Liver (tissue), 7 donors: ENCODE measurements at regions not wholly inside any gene's neighbourhood (a gene's known extent, or its start where the extent isn't known, plus 50 kb on each side); places are given as distances from the start of the nearest gene placed in this dataset.
"Not testable (repeated sequence)": the region's sequence is repeated elsewhere in the genome, so short reads cannot be mapped to it uniquely, and the experiment has no call there.

ENCODE experiments used
- DNase-seq: peaks from one replicate; pipeline ENCODE4 v3.0.0-alpha.2; 2017; ENCODE audit warnings: low spot score
- H3K27ac ChIP-seq, 2 donors: one replicate each; pipeline ENCODE4 v1.7.0; 2013; ENCODE audit warnings: inconsistent platforms in 2 of 2, low read length in 2 of 2, control low read depth in 1 of 2, low read depth in 1 of 2, mild to moderate bottlenecking in 1 of 2
- H3K27me3 ChIP-seq, 4 donors: one replicate each; pipeline versions ENCODE4 v1.6.1 to v1.7.0; 2013; ENCODE audit warnings: low read length in 3 of 4, inconsistent platforms in 1 of 4, mild to moderate bottlenecking in 1 of 4, moderate library complexity in 1 of 4; ENCODE audit not compliant: control insufficient read depth in 4 of 4, insufficient read depth in 4 of 4
- H3K36me3 ChIP-seq, 4 donors: one replicate each; pipeline versions ENCODE4 v1.6.1 to v1.7.0; 2013; ENCODE audit warnings: low read length in 3 of 4, mild to moderate bottlenecking in 3 of 4, low read depth in 1 of 4, moderate library complexity in 1 of 4; ENCODE audit not compliant: control insufficient read depth in 4 of 4, insufficient read depth in 3 of 4
- H3K4me1 ChIP-seq, 4 donors: one replicate each; pipeline versions ENCODE4 v1.6.1 to v1.7.0; 2013; ENCODE audit warnings: low read length in 3 of 4, mild to moderate bottlenecking in 3 of 4, moderate library complexity in 1 of 4; ENCODE audit not compliant: control insufficient read depth in 4 of 4, insufficient read depth in 4 of 4
- H3K4me3 ChIP-seq, 3 donors: one replicate each; pipeline versions ENCODE4 v1.6.1 to v1.7.0; 2013; ENCODE audit warnings: low read length in 3 of 3, control low read depth in 1 of 3, low read depth in 1 of 3, mild to moderate bottlenecking in 1 of 3
- H3K9ac ChIP-seq, 2 donors: one replicate each; pipeline ENCODE4 v1.7.0; 2013; ENCODE audit warnings: low read length in 2 of 2, mild to moderate bottlenecking in 2 of 2, moderate library complexity in 2 of 2, control low read depth in 1 of 2, low read depth in 1 of 2
- H3K9me3 ChIP-seq, 4 donors: one replicate each; pipeline versions ENCODE4 v1.6.1 to v1.7.0; 2013; ENCODE audit warnings: low read length in 3 of 4; ENCODE audit not compliant: control insufficient read depth in 4 of 4
- ATF3 ChIP-seq: IDR thresholded peaks from 2 replicates; pipeline ENCODE4 v1.6.1; 2016; ENCODE audit warnings: antibody characterized with exemption
- EGR1 ChIP-seq, 2 donors: IDR thresholded peaks; 2 replicates each; pipeline ENCODE4 v1.6.1; 2016 to 2018; ENCODE audit warnings: antibody characterized with exemption in 2 of 2, low read depth in 2 of 2
- HNF4A ChIP-seq, 2 donors: conservative IDR thresholded peaks; 2 replicates each; pipeline ENCODE4 v1.6.1; 2016; ENCODE audit warnings: antibody characterized with exemption in 2 of 2, mild to moderate bottlenecking in 2 of 2
- HNF4G ChIP-seq: IDR thresholded peaks from 2 replicates; pipeline ENCODE4 v1.6.1; 2016; ENCODE audit warnings: antibody characterized with exemption
- JUND ChIP-seq, 2 donors: IDR thresholded peaks; 2 replicates each; pipeline ENCODE4 v1.6.1; 2016; ENCODE audit warnings: antibody characterized with exemption in 2 of 2
- MAX ChIP-seq: IDR thresholded peaks from 2 replicates; pipeline ENCODE4 v1.6.1; 2016; ENCODE audit warnings: antibody characterized with exemption
- NR2F2 ChIP-seq: IDR thresholded peaks from 2 replicates; pipeline ENCODE4 v1.6.1; 2016; ENCODE audit warnings: antibody characterized with exemption
- RAD21 ChIP-seq, 2 donors: IDR thresholded peaks; 2 replicates each; pipeline ENCODE4 v1.6.1; 2016; ENCODE audit warnings: antibody characterized with exemption in 2 of 2, mild to moderate bottlenecking in 2 of 2
- REST ChIP-seq: IDR thresholded peaks from 2 replicates; pipeline ENCODE4 v1.6.1; 2016; ENCODE audit warnings: antibody characterized with exemption, mild to moderate bottlenecking
- RXRA ChIP-seq, 2 donors: IDR thresholded peaks; 2 replicates each; pipeline ENCODE4 v1.6.1; 2017 to 2018; ENCODE audit warnings: antibody characterized with exemption in 2 of 2, mild to moderate bottlenecking in 1 of 2
- SP1 ChIP-seq: IDR thresholded peaks from 2 replicates; pipeline ENCODE4 v1.6.1; 2018; ENCODE audit warnings: antibody characterized with exemption, mild to moderate bottlenecking
- TAF1 ChIP-seq: conservative IDR thresholded peaks from 2 replicates; pipeline ENCODE4 v1.6.1; 2016; ENCODE audit warnings: antibody characterized with exemption, mild to moderate bottlenecking
- YY1 ChIP-seq: IDR thresholded peaks from 2 replicates; pipeline ENCODE4 v1.6.1; 2016; ENCODE audit warnings: antibody characterized with exemption, mild to moderate bottlenecking
- WGBS: extraction: QIAGEN DNeasy Blood & Tissue Kit; methylation state at CpG from one replicate; pipeline ENCODE4 v1.1.7; 2013; 5-methylcytosine and 5-hydroxymethylcytosine counted together
- donor health status: healthy.
- donor health status: healthy.
- donor health status: healthy.
- donor health status: healthy.

GRCh38 chr5:39531306-39531705 is 106.5 kb upstream of the DAB2 start:
- no peaks in the 10 kb centered on the region for H3K27me3 ChIP-seq

GRCh38 chr5:39526914-39527477 is 102.2 kb upstream of the DAB2 start:
- 43% methylated on average over 7 of the region's 7 CpGs for WGBS
- H3K9me3 ChIP-seq = no peaks in the 10 kb centered on the region
- H3K9ac ChIP-seq = no peak overlapping the region
- no peak for DNase-seq
- no peak overlapping the region for H3K4me3 ChIP-seq
- no peak for TF ChIP-seq TAF1
- no peak for TF ChIP-seq REST
- TF ChIP-seq HNF4A (conservative IDR thresholded peaks at IDR 0.05) = no peak
- peak; percentile 18 to 21 for TF ChIP-seq RAD21 (IDR thresholded peaks at IDR 0.05)
- TF ChIP-seq JUND (IDR thresholded peaks at IDR 0.05) = peak in 1 of 2 donors; percentile 12
- TF ChIP-seq EGR1 (IDR thresholded peaks at IDR 0.05; ENCODE audit: low read depth in 2 of 2) = no peak
- peak; percentile 23 for TF ChIP-seq YY1
- TF ChIP-seq SP1 = peak; percentile 26
- TF ChIP-seq RXRA (IDR thresholded peaks at IDR 0.05) = no peak
- no peak for TF ChIP-seq HNF4G
- peak; percentile 52 for TF ChIP-seq MAX
- TF ChIP-seq NR2F2 = peak; percentile 32
- no peak for TF ChIP-seq ATF3
- no peaks in the 10 kb centered on the region for H3K36me3 ChIP-seq
- H3K4me1 ChIP-seq = no peaks in the 10 kb centered on the region
- peaks cover 0 to 4% (median 0%) of the 10 kb centered on the region in 4 donors for H3K27me3 ChIP-seq
- peak overlapping the region in 1 of 2 donors; percentile 56 for H3K27ac ChIP-seq

More at GRCh38 chr5:39531306-39531705, 106.5 kb upstream of the DAB2 start:
- H3K9ac ChIP-seq = no peak overlapping the region
- H3K36me3 ChIP-seq = no peaks in the 10 kb centered on the region
- H3K4me1 ChIP-seq = no peaks in the 10 kb centered on the region
- no peak for DNase-seq
- TF ChIP-seq HNF4G = no peak
- TF ChIP-seq JUND (IDR thresholded peaks at IDR 0.05) = no peak
- no peak overlapping the region for H3K4me3 ChIP-seq
- H3K27ac ChIP-seq = no peak overlapping the region
- no peaks in the 10 kb centered on the region for H3K9me3 ChIP-seq

- H3K9ac ChIP-seq, H3K27me3 ChIP-seq, H3K4me3 ChIP-seq, H3K9me3 ChIP-seq, DNase-seq, H3K36me3 ChIP-seq, H3K4me1 ChIP-seq: not testable (repeated sequence)
- peak overlapping the region in 1 of 2 donors; percentile 4 for H3K27ac ChIP-seq
- peak in 1 of 2 donors; percentile 28 for TF ChIP-seq JUND (IDR thresholded peaks at IDR 0.05)
- 79% methylated on average over 7 of the region's 7 CpGs for WGBS
Measured at GRCh38 chr5:39525781-39526180, 101.0 kb upstream of the DAB2 start.
